ENCODE measurements at regions not wholly inside any gene's neighbourhood (a gene's known extent, or its start where the extent isn't known, plus 50 kb on each side); places are given as distances from the start of the nearest gene placed in this dataset.

GRCh38 chr5:109992264-109992915, 302.7 kb downstream of the MAN2A1 start:
- H3K27me3 Mint-ChIP-seq: no peaks in the 10 kb centered on the region
- TF ChIP-seq, protein P1, sequence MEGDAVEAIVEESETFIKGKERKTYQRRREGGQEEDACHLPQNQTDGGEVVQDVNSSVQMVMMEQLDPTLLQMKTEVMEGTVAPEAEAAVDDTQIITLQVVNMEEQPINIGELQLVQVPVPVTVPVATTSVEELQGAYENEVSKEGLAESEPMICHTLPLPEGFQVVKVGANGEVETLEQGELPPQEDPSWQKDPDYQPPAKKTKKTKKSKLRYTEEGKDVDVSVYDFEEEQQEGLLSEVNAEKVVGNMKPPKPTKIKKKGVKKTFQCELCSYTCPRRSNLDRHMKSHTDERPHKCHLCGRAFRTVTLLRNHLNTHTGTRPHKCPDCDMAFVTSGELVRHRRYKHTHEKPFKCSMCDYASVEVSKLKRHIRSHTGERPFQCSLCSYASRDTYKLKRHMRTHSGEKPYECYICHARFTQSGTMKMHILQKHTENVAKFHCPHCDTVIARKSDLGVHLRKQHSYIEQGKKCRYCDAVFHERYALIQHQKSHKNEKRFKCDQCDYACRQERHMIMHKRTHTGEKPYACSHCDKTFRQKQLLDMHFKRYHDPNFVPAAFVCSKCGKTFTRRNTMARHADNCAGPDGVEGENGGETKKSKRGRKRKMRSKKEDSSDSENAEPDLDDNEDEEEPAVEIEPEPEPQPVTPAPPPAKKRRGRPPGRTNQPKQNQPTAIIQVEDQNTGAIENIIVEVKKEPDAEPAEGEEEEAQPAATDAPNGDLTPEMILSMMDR (IDR thresholded peaks at IDR 0.05; ENCODE audit: unreplicated experiment): no peak
- DNase-seq (ENCODE audit: low spot score, unreplicated experiment): no peak
- peaks cover 35% of the 10 kb centered on the region for H3K4me1 Mint-ChIP-seq (ENCODE audit: low read depth)
- no peaks in the 10 kb centered on the region for H3K36me3 Mint-ChIP-seq (ENCODE audit: insufficient read depth)
- H3K9me3 Mint-ChIP-seq (ENCODE audit: low read depth): peaks cover 4% of the 10 kb centered on the region
- H3K27ac Mint-ChIP-seq: no peak overlapping the region
- H3K4me3 Mint-ChIP-seq (ENCODE audit: low read depth): no peak overlapping the region

DNA sequence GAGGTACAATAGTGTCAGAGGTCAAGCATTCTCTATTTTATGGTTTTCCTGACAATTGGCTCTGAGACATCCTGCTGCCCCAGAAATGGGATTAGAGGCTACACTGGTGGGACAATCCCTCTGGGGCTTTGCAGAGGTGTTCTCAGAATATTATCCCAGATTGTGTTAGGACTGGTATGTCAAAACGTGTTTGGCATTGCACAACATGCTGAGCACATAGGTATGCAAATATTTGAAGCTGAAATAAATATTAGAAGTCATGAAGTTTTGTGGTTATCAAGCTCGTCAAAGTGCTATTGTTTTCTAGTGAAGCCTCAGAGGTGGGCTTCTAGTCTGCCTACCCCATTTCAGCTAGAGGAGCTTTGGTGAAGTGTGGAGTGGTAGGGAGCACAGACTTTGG, 304.4 kb downstream of the MAN2A1 start:
- no peak for DNase-seq (ENCODE audit: low spot score, unreplicated experiment)
- peaks cover 9% of the 10 kb centered on the region for H3K9me3 Mint-ChIP-seq (ENCODE audit: low read depth)
- no peak overlapping the region for H3K27ac Mint-ChIP-seq
- H3K36me3 Mint-ChIP-seq (ENCODE audit: insufficient read depth): no peaks in the 10 kb centered on the region
- peaks cover 26% of the 10 kb centered on the region for H3K4me1 Mint-ChIP-seq (ENCODE audit: low read depth)
- TF ChIP-seq, protein P1 (IDR thresholded peaks at IDR 0.05; ENCODE audit: unreplicated experiment): no peak
- no peaks in the 10 kb centered on the region for H3K27me3 Mint-ChIP-seq
- no peak overlapping the region for H3K4me3 Mint-ChIP-seq (ENCODE audit: low read depth)

DNA sequence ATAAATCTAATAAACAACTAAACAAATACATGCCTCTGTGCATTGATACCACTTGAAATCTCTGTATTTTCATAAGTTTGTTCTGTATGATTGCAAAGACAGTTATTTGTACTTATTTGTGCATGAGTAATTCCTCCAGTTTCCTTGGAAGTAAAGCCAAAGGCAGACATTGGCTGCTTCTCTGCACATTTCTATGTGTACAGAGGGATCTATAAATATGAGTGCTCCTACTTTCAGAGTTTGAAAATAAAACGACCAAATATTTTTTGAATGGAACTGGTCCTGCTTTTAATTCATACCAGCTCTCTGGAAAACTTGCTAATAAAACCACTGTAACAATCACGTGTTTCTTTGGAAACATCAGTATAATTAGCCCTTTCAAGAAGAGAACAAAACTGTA, 306.5 kb downstream of the MAN2A1 start:
- no peak overlapping the region for H3K4me3 Mint-ChIP-seq (ENCODE audit: low read depth)
- TF ChIP-seq, protein P1 (IDR thresholded peaks at IDR 0.05; ENCODE audit: unreplicated experiment): no peak
- peaks cover 9% of the 10 kb centered on the region for H3K9me3 Mint-ChIP-seq (ENCODE audit: low read depth)
- no peaks in the 10 kb centered on the region for H3K36me3 Mint-ChIP-seq (ENCODE audit: insufficient read depth)
- no peak overlapping the region for H3K27ac Mint-ChIP-seq
- H3K4me1 Mint-ChIP-seq (ENCODE audit: low read depth): peaks cover 8% of the 10 kb centered on the region
- H3K27me3 Mint-ChIP-seq: no peaks in the 10 kb centered on the region
- DNase-seq (ENCODE audit: low spot score, unreplicated experiment): no peak

GRCh38 chr5:109997161-109997560, 307.4 kb downstream of the MAN2A1 start:
- TF ChIP-seq, protein P1 (IDR thresholded peaks at IDR 0.05; ENCODE audit: unreplicated experiment): no peak
- Mint-ChIP-seq H3K4me3 (ENCODE audit: low read depth) (no peak overlapping the region), H3K27me3 (no peaks in the 10 kb centered on the region), H3K27ac (no peak overlapping the region), H3K9me3 (ENCODE audit: low read depth) (peaks cover 5% of the 10 kb centered on the region), H3K36me3 (ENCODE audit: insufficient read depth) (no peaks in the 10 kb centered on the region), H3K4me1 (ENCODE audit: low read depth) (peaks cover 3% of the 10 kb centered on the region)
- no peak for DNase-seq (ENCODE audit: low spot score, unreplicated experiment)

DNA sequence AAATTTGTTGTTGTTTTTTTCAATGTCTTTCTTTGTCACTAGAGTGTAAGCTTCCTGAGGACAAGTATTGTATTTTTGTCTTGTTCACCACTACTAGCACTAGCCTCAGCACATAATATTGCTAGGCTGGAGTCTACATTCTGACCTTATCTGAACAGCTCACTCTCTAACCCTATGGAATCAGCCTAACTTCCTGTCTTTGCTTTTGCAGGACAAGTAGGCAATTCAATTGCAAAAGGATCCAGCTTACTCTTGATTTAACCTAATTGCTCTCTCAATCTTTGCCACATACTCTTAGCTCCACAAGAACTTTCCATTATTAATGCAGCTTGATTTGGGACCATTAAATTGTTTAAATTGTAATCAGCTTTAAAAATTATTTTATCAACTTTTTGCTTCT, 308.5 kb downstream of the MAN2A1 start:
- Mint-ChIP-seq H3K4me3 (ENCODE audit: low read depth) (no peak overlapping the region), H3K4me1 (ENCODE audit: low read depth) (peaks cover 3% of the 10 kb centered on the region), H3K36me3 (ENCODE audit: insufficient read depth) (no peaks in the 10 kb centered on the region), H3K9me3 (ENCODE audit: low read depth) (peaks cover 5% of the 10 kb centered on the region), H3K27ac (no peak overlapping the region), H3K27me3 (no peaks in the 10 kb centered on the region)
- TF ChIP-seq, protein P1 (IDR thresholded peaks at IDR 0.05; ENCODE audit: unreplicated experiment): no peak
- no peak for DNase-seq (ENCODE audit: low spot score, unreplicated experiment)
